Ecto neural progenitor cell (in vitro differentiated cells): ENCODE measurements at regions not wholly inside any gene's neighbourhood (a gene's known extent, or its start where the extent isn't known, plus 50 kb on each side); places are given as distances from the start of the nearest gene placed in this dataset.
"Not testable (repeated sequence)": the region's sequence is repeated elsewhere in the genome, so short reads cannot be mapped to it uniquely, and the experiment has no call there.

ENCODE experiments used
- DNase-seq: peaks from one replicate; pipeline ENCODE4 v3.0.0-alpha.2; 2018; ENCODE audit warnings: low spot score

DNA sequence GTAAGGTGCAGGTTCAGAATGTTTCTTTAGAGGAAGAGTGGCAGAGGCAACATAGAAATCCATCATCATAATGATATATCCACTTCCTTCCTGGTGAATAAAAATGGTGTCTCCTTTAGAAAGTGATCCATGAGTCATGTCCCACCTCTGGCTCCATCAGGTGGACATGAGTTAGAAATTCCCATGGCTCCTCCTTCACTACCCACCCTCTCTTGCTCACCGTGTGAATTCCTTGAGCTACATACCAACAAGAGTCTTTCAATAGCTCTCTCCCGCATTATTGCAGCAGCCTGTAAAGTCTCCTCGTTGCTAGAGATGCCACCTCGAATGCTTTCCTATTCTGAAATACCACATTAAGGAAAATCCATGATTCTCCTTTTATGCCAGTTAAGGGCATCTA lies 317.6 kb downstream of the LNPK start:
- DNase-seq = no peak

- no peak for DNase-seq
These were observed 322.3 kb downstream of the LNPK start for GRCh38 chr2:175679728-175680127.

GRCh38 chr2:175679231-175679630 lies 322.8 kb downstream of the LNPK start:
- DNase-seq = no peak

- no peak for DNase-seq
These were observed 324.2 kb downstream of the LNPK start for GRCh38 chr2:175677880-175678279.

- no peak for DNase-seq
These were observed 325.3 kb downstream of the LNPK start for GRCh38 chr2:175676813-175677212.

DNA sequence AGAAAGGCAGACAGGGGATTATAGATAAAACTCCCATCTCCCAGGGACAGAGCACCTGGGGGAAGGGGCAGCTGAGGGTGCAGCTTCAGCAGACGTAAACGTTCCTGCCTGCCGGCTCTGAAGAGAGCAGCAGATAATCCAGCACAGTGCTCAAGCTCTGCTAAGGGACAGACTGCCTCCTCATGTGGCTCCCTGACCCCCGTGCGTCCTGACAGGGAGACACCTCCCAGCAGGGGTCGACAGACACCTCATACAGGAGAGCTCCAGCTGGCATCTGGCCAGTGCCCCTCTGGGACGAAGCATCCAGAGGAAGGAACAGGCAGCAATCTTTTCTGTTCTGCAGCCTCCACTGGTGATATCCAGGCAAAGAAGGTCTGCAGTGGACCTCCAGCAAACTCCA lies 333.3 kb downstream of the LNPK start:
- not testable (repeated sequence) for DNase-seq

- DNase-seq = no peak
These were observed 339.7 kb downstream of the LNPK start for GRCh38 chr2:175662335-175662734.

DNA sequence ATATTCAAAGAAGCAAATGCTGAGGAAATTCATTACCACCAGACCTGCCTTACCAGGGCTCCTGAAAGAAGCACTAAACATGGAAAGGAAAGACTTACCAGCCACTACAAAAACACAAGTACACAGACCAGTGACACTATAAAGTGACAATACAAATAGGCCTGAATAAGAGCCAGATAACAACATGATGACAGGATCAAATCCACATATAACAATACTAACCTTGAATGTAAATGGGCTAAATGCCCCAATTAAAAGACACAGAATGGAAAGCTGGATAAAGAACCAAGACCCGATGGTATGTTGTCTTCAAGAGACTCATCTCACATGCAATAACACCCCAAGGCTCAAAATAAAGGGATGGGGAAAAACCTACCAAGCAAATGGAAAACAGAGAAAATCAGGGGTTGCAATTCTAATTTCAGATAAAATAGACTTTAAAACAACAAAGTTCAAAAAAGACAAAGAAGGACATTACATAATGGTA lies 353.4 kb downstream of the LNPK start:
- DNase-seq = no peak

- no peak for DNase-seq
These were observed 355.0 kb downstream of the LNPK start for GRCh38 chr2:175647058-175647457.

DNA sequence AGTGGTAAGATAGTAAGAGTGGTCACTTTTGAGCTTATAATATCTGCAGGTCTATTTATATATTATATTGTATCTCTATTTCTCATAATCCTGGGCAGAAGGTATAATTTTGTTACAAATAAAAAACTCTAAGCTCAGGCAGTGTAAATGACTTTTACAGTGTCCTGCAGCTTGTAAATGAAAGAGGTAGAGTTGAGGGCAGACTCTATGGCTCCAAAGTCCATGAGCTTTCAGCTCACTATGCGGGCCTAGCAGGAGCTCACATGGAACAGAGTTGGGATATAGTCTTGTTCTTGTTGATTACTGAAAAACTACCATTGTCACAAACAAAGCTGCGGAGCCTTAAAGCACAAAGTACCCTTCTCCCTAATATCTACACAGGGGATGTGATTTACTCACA lies 361.4 kb downstream of the LNPK start:
- no peak for DNase-seq

GRCh38 chr2:175633227-175633626 lies 368.8 kb downstream of the LNPK start:
- DNase-seq = no peak

DNA sequence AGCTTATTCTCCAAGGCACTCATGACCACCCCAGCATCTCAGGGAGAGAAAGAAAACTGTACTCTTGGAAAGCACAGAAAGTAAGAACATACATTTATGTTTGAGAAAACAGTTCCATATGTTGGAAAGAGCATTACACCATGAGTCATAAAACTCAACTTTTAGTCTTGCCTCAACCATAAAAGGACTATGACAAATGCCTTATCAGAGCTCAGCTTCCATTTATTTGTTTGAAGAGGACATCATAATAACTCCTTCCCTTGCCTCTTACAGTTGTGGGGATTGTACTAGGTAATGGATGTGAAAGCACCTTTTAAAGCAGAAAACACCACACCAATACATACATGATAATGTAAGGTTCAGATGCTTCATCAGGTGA lies 370.8 kb downstream of the LNPK start:
- no peak for DNase-seq

GRCh38 chr2:175630280-175631244 lies 371.5 kb downstream of the LNPK start:
- DNase-seq = no peak

DNA sequence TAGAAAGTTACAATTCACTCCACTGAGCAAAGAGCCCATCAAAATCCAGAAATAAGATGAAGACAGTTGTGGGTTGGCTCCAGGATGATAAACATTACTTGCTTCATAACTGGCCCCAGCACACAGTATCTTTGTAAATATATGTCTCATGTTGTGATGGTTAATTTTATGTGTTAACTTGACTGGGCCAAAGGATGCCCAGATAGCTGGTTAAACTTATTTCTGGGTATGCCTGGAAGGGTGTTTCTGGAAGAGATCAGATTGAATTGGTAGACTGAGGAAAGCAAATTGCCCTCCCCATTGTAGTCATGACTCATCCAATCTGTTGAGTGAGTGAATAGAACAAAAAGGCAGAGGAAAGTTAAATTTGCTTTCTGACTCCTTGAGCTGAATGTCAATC lies 373.8 kb downstream of the LNPK start:
- no peak for DNase-seq

DNA sequence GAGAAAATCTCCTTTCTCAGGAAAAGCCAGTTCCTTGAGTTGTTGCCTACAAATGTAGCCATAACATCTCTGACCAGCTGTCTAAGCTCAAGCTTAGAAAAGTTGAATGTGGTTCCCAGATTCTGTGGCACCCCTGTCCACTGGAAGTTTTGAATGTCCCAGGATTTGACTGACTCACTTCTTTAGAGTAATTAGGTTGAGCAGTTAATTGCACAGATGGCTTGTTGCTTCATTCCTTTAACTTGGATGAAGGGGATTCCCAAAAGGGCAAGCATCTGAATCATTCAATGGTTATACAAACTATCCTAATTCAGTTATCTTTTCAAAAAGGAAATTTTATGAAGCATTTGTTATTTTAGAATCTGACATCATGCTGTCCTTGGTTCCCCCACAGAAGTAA lies 374.7 kb downstream of the LNPK start:
- DNase-seq = no peak

GRCh38 chr2:175626796-175627195 lies 375.3 kb downstream of the LNPK start:
- DNase-seq = no peak

DNA sequence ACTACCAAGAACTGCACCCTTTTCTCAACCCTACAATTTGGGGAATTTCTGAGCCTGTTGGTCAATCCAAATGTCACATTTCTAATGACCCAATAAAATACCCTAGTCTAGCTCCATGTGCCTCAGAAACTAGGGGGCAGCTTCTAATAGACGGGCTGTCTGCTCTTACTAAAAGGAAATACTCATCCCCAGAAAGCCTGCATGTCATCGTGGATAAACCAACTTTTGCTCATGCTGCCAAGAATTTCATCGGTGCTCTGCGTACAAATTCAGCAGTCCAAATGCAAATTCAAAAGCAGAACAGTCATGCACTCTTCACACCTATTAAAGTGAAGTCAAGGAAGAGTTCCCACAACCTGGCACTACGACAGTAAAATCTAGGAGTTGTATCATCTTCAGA lies 377.3 kb downstream of the LNPK start:
- DNase-seq = no peak

- no peak for DNase-seq
These were observed 377.8 kb downstream of the LNPK start for GRCh38 chr2:175624211-175624761.

- DNase-seq = no peak
These were observed 380.2 kb downstream of the LNPK start for GRCh38 chr2:175621821-175622220.

DNA sequence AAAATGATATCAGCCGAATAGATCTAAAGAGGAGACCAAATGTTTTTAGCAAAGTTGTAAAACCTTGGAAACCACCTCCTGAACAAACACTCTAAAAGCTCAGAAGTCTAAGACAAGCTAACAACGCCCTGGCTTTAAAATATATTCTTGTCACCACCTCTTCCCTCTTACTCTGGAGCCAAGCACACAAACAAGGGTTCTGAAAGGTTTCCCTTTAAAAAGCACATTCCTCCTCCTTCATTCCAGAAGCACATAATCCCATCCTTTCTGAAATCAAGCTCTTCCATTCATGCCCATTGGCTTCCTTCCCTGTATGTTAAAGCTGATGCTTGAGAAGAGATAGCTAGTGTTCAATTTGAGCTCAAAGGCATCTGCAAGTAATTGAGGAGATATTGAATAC lies 382.0 kb downstream of the LNPK start:
- no peak for DNase-seq

- DNase-seq = no peak
These were observed 382.7 kb downstream of the LNPK start for GRCh38 chr2:175619179-175620045.

DNA sequence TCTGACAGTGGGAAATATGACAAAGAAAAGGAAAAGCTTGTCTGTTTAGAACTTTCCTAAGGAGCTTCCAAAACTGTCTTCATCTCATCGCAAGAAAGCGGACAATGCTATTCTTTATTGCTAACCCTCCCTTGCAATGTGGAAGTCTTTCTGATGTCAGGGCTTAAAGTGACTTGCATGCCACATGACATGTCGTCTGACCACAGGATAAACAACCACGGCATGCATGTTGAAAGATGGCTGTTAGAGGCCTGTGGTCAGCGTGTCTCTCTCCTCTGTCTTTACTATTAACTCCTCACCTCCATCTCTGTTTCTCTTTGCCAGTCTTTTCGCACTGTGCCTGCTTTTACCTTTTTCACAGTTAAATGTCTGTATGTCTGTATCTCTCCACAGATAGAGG lies 389.8 kb downstream of the LNPK start:
- no peak for DNase-seq
